HL-60 (cell line): ENCODE measurements at regions not wholly inside any gene's neighbourhood (a gene's known extent, or its start where the extent isn't known, plus 50 kb on each side); places are given as distances from the start of the nearest gene placed in this dataset.

Source experiments
- DNase-seq, 2 experiments: peaks; one replicate each; pipeline ENCODE4 v3.0.0-alpha.2; 2010 to 2020; ENCODE audit warnings: low read depth in 1 of 2, low spot score in 1 of 2
- H3K27ac ChIP-seq: fragments of 250-450 bp; sonication (Bioruptor Pico); replicated peaks from 2 replicates; pipeline ENCODE4 v1.5.1; 2020; ENCODE audit warnings: mild to moderate bottlenecking, moderate library complexity
- H3K27me3 ChIP-seq: fragments of 250-450 bp; sonication (Bioruptor Pico); 2 replicates; pipeline ENCODE4 v1.5.1; 2021; ENCODE audit warnings: mild to moderate bottlenecking, moderate library complexity; ENCODE audit not compliant: insufficient read depth, poor library complexity, severe bottlenecking
- H3K4me3 ChIP-seq: replicated peaks from 2 replicates; pipeline ENCODE4 v1.5.1; 2011; ENCODE audit warnings: mild to moderate bottlenecking, control low read depth, low read length; ENCODE audit not compliant: insufficient read depth
- CTCF ChIP-seq: IDR thresholded peaks from one replicate; pipeline ENCODE4 v1.5.1; 2011; ENCODE audit warnings: low read length, control low read depth, inconsistent platforms; ENCODE audit not compliant: insufficient read depth
- GABPA ChIP-seq: IDR thresholded peaks from 2 replicates; pipeline ENCODE4 v1.6.1; 2012; ENCODE audit warnings: low read depth
- POLR2AphosphoS5 ChIP-seq: IDR thresholded peaks from 2 replicates; pipeline ENCODE4 v1.6.1; 2012; ENCODE audit warnings: low read depth
- REST ChIP-seq: IDR thresholded peaks from 2 replicates; pipeline ENCODE4 v1.6.1; 2012; ENCODE audit warnings: low read depth; ENCODE audit not compliant: insufficient replicate concordance
- SPI1 ChIP-seq: IDR thresholded peaks from 2 replicates; pipeline ENCODE4 v1.6.1; 2012; ENCODE audit warnings: low read depth, mild to moderate bottlenecking, borderline replicate concordance

DNA sequence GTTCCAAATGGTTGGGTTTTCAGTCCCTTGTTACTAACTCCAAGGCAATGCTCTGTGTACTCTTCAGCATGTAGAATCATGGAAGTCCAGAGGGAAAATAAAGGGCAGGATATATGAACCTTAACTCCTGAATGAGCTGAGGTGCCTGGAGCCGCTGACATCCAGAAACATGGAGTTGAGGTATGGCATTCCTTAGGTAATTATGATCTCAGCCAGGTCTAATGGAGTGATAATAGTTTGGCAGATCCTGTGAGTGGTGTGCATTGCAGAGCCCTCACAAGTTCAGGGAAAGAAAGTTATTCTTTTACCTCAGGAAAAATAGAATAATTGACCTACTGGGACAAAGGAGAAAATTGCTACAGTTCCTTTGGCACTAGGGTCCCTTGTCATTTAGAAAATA, 369.1 kb downstream of the ZNF608 start:
- H3K27ac ChIP-seq = no peak overlapping the region
- DNase-seq = no peak

DNA sequence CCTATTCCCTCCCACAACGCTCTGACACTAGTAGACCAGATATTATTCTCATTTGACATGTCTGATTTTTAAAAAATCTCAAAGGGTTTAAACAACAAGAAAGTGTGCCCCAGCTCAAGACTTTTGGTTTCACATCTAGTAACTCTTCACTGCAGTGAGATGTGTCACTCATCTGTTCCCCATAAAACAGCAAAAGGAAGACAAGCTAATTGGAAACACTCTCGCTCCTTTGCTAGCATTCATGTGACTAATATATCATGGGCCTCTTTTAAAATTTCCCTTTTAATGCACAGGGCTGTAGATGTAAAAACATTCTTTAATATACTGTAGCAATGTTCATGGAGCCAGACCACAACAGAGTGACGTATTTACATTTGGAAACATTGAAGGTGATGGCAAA, 372.6 kb downstream of the ZNF608 start:
- Histone ChIP-seq H3K4me3 (no peak overlapping the region), H3K27me3 (no peaks in the 10 kb centered on the region), H3K27ac (no peak overlapping the region)
- TF ChIP-seq CTCF = no peak
- TF ChIP-seq REST = no peak
- no peak for TF ChIP-seq SPI1
- no peak for TF ChIP-seq GABPA
- TF ChIP-seq POLR2AphosphoS5 = no peak
- DNase-seq = no peak

More for the DNA sequence above, 369.1 kb downstream of the ZNF608 start:
- no peak overlapping the region for H3K4me3 ChIP-seq
- TF ChIP-seq GABPA (no peak), REST (no peak), CTCF (no peak), SPI1 (no peak), POLR2AphosphoS5 (no peak)
- no peaks in the 10 kb centered on the region for H3K27me3 ChIP-seq

GRCh38 chr5:124372457-124372856, 374.0 kb downstream of the ZNF608 start:
- H3K4me3 ChIP-seq = no peak overlapping the region
- TF ChIP-seq POLR2AphosphoS5 (no peak), GABPA (no peak), CTCF (no peak), REST (no peak), SPI1 (no peak)
- no peaks in the 10 kb centered on the region for H3K27me3 ChIP-seq
- no peak overlapping the region for H3K27ac ChIP-seq
- no peak for DNase-seq
